H9 (cell line): ENCODE measurements at regions not wholly inside any gene's neighbourhood (a gene's known extent, or its start where the extent isn't known, plus 50 kb on each side); places are given as distances from the start of the nearest gene placed in this dataset.

Experiments
- DNase-seq: peaks from one replicate; pipeline ENCODE4 v3.0.0-alpha.2; 2017
- H2AFZ ChIP-seq: one replicate; pipeline ENCODE4 v1.6.1; 2013; ENCODE audit warnings: mild to moderate bottlenecking, low read length, control low read depth, moderate library complexity
- H2AK5ac ChIP-seq: 2 replicates; pipeline ENCODE4 v1.6.1; 2013; ENCODE audit warnings: low read length, control low read depth, mixed read lengths; ENCODE audit not compliant: insufficient read length
- H2BK120ac ChIP-seq: one replicate; pipeline ENCODE4 v1.6.1; 2013; ENCODE audit warnings: low read depth, mild to moderate bottlenecking, low read length, control low read depth, inconsistent platforms; ENCODE audit not compliant: poor library complexity, severe bottlenecking
- H2BK12ac ChIP-seq: 2 replicates; pipeline ENCODE4 v1.6.1; 2013; ENCODE audit warnings: low read length, control low read depth, mixed read lengths, low read depth; ENCODE audit not compliant: insufficient read length
- H2BK15ac ChIP-seq: 2 replicates; pipeline ENCODE4 v1.6.1; 2013; ENCODE audit warnings: low read depth, low read length, control low read depth
- H2BK20ac ChIP-seq: one replicate; pipeline ENCODE4 v1.6.1; 2013; ENCODE audit warnings: low read depth, mild to moderate bottlenecking, low read length, control low read depth, inconsistent platforms; ENCODE audit not compliant: poor library complexity, severe bottlenecking
- H2BK5ac ChIP-seq: 2 replicates; pipeline ENCODE4 v1.6.1; 2013; ENCODE audit warnings: low read length, control low read depth, mixed read lengths; ENCODE audit not compliant: insufficient read length
- H3K14ac ChIP-seq: 2 replicates; pipeline ENCODE4 v1.6.1; 2013; ENCODE audit warnings: low read length, control low read depth; ENCODE audit not compliant: insufficient read depth
- H3K18ac ChIP-seq: 2 replicates; pipeline ENCODE4 v1.6.1; 2013; ENCODE audit warnings: low read depth, mild to moderate bottlenecking, mixed read lengths, low read length, control low read depth; ENCODE audit not compliant: insufficient read length
- H3K23ac ChIP-seq: 2 replicates; pipeline ENCODE4 v1.6.1; 2013; ENCODE audit warnings: low read length, control low read depth, mixed read lengths, low read depth; ENCODE audit not compliant: insufficient read length
- H3K23me2 ChIP-seq: 2 replicates; pipeline ENCODE4 v1.6.1; 2013; ENCODE audit warnings: low read depth, mild to moderate bottlenecking, mixed read lengths, low read length, control low read depth; ENCODE audit not compliant: insufficient read length, poor library complexity, severe bottlenecking
- H3K27ac ChIP-seq: 2 replicates; pipeline ENCODE4 v1.5.1; 2013; ENCODE audit warnings: low read length, control low read depth, mixed read lengths, low read depth; ENCODE audit not compliant: insufficient read length
- H3K27me3 ChIP-seq: 2 replicates; pipeline ENCODE4 v1.6.1; 2013; ENCODE audit warnings: low read length, control low read depth, inconsistent platforms; ENCODE audit not compliant: insufficient read depth
- H3K4ac ChIP-seq: 2 replicates; pipeline ENCODE4 v1.6.1; 2013; ENCODE audit warnings: low read depth, mild to moderate bottlenecking, control low read depth, inconsistent platforms, low read length, moderate library complexity
- H3K4me1 ChIP-seq: 2 replicates; pipeline ENCODE4 v1.6.1; 2013; ENCODE audit warnings: low read length, control low read depth, inconsistent platforms; ENCODE audit not compliant: insufficient read depth
- H3K4me2 ChIP-seq: 2 replicates; pipeline ENCODE4 v1.6.1; 2013; ENCODE audit warnings: low read length, control low read depth, mixed read lengths; ENCODE audit not compliant: insufficient read length, insufficient read depth
- H3K56ac ChIP-seq: 2 replicates; pipeline ENCODE4 v1.6.1; 2013; ENCODE audit warnings: low read depth, mild to moderate bottlenecking, mixed read lengths, low read length, control low read depth; ENCODE audit not compliant: insufficient read length
- H3K79me1 ChIP-seq: 2 replicates; pipeline ENCODE4 v1.6.1; 2013; ENCODE audit warnings: low read depth, mild to moderate bottlenecking, moderate library complexity, low read length, control low read depth, inconsistent platforms; ENCODE audit not compliant: insufficient read depth, poor library complexity, severe bottlenecking
- H3K79me2 ChIP-seq: 2 replicates; pipeline ENCODE4 v1.6.1; 2013; ENCODE audit warnings: low read length, control low read depth, inconsistent platforms; ENCODE audit not compliant: insufficient read depth
- H3K9ac ChIP-seq: 2 replicates; pipeline ENCODE4 v1.6.1; 2013; ENCODE audit warnings: low read length, control low read depth, mixed read lengths; ENCODE audit not compliant: insufficient read length; ENCODE audit errors: extremely low read depth
- H3K9me3 ChIP-seq: one replicate; pipeline ENCODE4 v1.6.1; 2013; ENCODE audit warnings: low read depth, low read length, inconsistent platforms; ENCODE audit not compliant: control insufficient read depth
- H3T11ph ChIP-seq: one replicate; pipeline ENCODE4 v1.6.1; 2013; ENCODE audit warnings: mild to moderate bottlenecking, low read length, control low read depth, inconsistent platforms
- H4K20me1 ChIP-seq: one replicate; pipeline ENCODE4 v1.6.1; 2013; ENCODE audit not compliant: control insufficient read depth, insufficient read length, insufficient read depth
- H4K5ac ChIP-seq: 2 replicates; pipeline ENCODE4 v1.6.1; 2013; ENCODE audit warnings: low read depth, mild to moderate bottlenecking, mixed read lengths, low read length, control low read depth; ENCODE audit not compliant: insufficient read length
- H4K8ac ChIP-seq: replicated peaks from 2 replicates; pipeline ENCODE4 v1.6.1; 2013; ENCODE audit warnings: low read length, control low read depth, mixed read lengths, low read depth; ENCODE audit not compliant: insufficient read length
- H4K91ac ChIP-seq: 2 replicates; pipeline ENCODE4 v1.6.1; 2013; ENCODE audit warnings: low read depth, mild to moderate bottlenecking, moderate library complexity, mixed read lengths, low read length, control low read depth; ENCODE audit not compliant: insufficient read length
- H3K27ac Mint-ChIP-seq, 3 experiments: 2 replicates in 2 of 3; 3 replicates in 1 of 3; pipeline ENCODE4 v1.8.0; 2020 to 2021; ENCODE audit warnings: mixed read lengths in 3 of 3, mild to moderate bottlenecking in 1 of 3, moderate library complexity in 1 of 3
- H3K27me3 Mint-ChIP-seq: 2 replicates; pipeline ENCODE4 v1.8.0; 2021; ENCODE audit warnings: low read depth, mild to moderate bottlenecking, moderate library complexity, mixed read lengths
- H3K36me3 Mint-ChIP-seq, 3 experiments: 2 replicates in 2 of 3; 3 replicates in 1 of 3; pipeline ENCODE4 v1.8.0; 2020 to 2021; ENCODE audit warnings: low read depth in 3 of 3, mixed read lengths in 3 of 3; ENCODE audit not compliant: insufficient read depth in 1 of 3
- H3K4me1 Mint-ChIP-seq, 2 experiments: 2 replicates each; pipeline ENCODE4 v1.8.0; 2020; ENCODE audit warnings: mixed read lengths in 2 of 2
- H3K4me3 Mint-ChIP-seq, 2 experiments: 2 replicates in 1 of 2; 3 replicates in 1 of 2; pipeline ENCODE4 v1.8.0; 2020 to 2021; ENCODE audit warnings: mild to moderate bottlenecking in 2 of 2, mixed read lengths in 2 of 2, moderate library complexity in 1 of 2
- H3K9me3 Mint-ChIP-seq, 2 experiments: 2 replicates in 1 of 2; 3 replicates in 1 of 2; pipeline ENCODE4 v1.8.0; 2020; ENCODE audit warnings: mild to moderate bottlenecking in 2 of 2, mixed read lengths in 2 of 2, moderate library complexity in 1 of 2
- WGBS: extraction: QIAGEN DNeasy Blood & Tissue Kit; methylation state at CpG from one replicate; pipeline ENCODE4 v1.1.7; 2013; ENCODE audit warnings: missing lambda C conversion rate, low lambda C conversion rate, mixed read lengths; ENCODE audit not compliant: insufficient read length; ENCODE audit errors: extremely low coverage; 5-methylcytosine and 5-hydroxymethylcytosine counted together
- TF ChIP-seq, protein P1 (sequence below): fragments of 200-600 bp; sonication (generic); conservative IDR thresholded peaks from 3 replicates; pipeline ENCODE4 v1.8.0; 2021; ENCODE audit warnings: antibody characterized with exemption, mild to moderate bottlenecking

DNA sequence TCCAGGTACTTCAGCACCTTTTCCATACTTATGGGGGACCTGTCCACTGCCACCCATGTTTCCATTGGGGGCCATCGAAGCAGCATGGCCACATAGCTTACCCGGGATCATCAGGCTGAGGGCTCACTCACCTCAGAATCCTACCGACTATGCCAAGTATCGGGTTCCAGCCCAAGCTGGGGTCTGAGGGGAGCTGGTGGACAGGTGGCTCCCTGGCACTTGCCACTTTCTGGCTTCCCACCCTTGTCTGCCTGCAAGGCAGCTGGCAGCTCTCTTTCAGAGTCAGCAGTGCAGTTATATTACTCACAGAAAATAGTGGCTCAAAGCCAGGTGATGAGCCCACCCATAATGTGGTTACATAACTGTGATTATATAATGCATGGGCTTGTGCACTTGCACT lies 1153.8 kb downstream of the STIM2 start:
- Histone ChIP-seq H3K56ac (no peak overlapping the region), H2BK12ac (no peak overlapping the region), H2BK120ac (no peak overlapping the region), H4K5ac (no peak overlapping the region), H2AFZ (no peak overlapping the region), H3K4me2 (no peak overlapping the region), H3K9me3 (peaks cover 17% of the 10 kb centered on the region), H2BK15ac (no peak overlapping the region), H3K4me1 (no peaks in the 10 kb centered on the region), H4K8ac (no peak overlapping the region), H3K9ac (no peak overlapping the region), H3K23ac (no peak overlapping the region), H4K91ac (no peak overlapping the region), H3K18ac (no peak overlapping the region), H3K4ac (no peak overlapping the region), H3K27ac (no peak overlapping the region), H3K79me2 (no peaks in the 10 kb centered on the region), H2BK5ac (no peak overlapping the region), H3K14ac (no peak overlapping the region), H3K79me1 (no peaks in the 10 kb centered on the region), H4K20me1 (no peaks in the 10 kb centered on the region), H3K27me3 (no peaks in the 10 kb centered on the region), H3K23me2 (no peaks in the 10 kb centered on the region), H2BK20ac (no peak overlapping the region), H2AK5ac (no peak overlapping the region), H3T11ph (no peak overlapping the region)
- Mint-ChIP-seq H3K27ac (no peak overlapping the region), H3K27me3 (no peaks in the 10 kb centered on the region), H3K36me3 (peaks cover 0 to 6% (median 3%) of the 10 kb centered on the region in 3 experiments; a peak in 4 of 7 replicates), H3K9me3 (peaks cover 7 to 16% of the 10 kb centered on the region in 2 experiments; a peak in 4 of 5 replicates), H3K4me3 (no peak overlapping the region), H3K4me1 (no peaks in the 10 kb centered on the region)
- DNase-seq = no peak
- TF ChIP-seq, protein P1, sequence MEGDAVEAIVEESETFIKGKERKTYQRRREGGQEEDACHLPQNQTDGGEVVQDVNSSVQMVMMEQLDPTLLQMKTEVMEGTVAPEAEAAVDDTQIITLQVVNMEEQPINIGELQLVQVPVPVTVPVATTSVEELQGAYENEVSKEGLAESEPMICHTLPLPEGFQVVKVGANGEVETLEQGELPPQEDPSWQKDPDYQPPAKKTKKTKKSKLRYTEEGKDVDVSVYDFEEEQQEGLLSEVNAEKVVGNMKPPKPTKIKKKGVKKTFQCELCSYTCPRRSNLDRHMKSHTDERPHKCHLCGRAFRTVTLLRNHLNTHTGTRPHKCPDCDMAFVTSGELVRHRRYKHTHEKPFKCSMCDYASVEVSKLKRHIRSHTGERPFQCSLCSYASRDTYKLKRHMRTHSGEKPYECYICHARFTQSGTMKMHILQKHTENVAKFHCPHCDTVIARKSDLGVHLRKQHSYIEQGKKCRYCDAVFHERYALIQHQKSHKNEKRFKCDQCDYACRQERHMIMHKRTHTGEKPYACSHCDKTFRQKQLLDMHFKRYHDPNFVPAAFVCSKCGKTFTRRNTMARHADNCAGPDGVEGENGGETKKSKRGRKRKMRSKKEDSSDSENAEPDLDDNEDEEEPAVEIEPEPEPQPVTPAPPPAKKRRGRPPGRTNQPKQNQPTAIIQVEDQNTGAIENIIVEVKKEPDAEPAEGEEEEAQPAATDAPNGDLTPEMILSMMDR = no peak
- WGBS = no CpG with 5 or more reads among the region's 4 CpGs
